AG04449 (cell line): ENCODE measurements at regions not wholly inside any gene's neighbourhood (a gene's known extent, or its start where the extent isn't known, plus 50 kb on each side); places are given as distances from the start of the nearest gene placed in this dataset.

ENCODE experiments used
- CTCF ChIA-PET: fragments of 350-600 bp; formaldehyde crosslinking; extraction: SDS; loops from one replicate; lab custom pipeline; 2021; ENCODE audit warnings: antibody characterized with exemption; lab: Yijun Ruan, JAX
- POLR2A ChIA-PET: fragments of 400-600, 350-600 bp; formaldehyde crosslinking; extraction: SDS; loops from one replicate; lab custom pipeline; 2020; ENCODE audit warnings: antibody characterized with exemption, inconsistent platforms; lab: Yijun Ruan, JAX
- DNase-seq: peaks from one replicate; pipeline ENCODE4 v3.0.0-alpha.2; 2010; ENCODE audit warnings: low read depth, low spot score
- H3K4me3 ChIP-seq: 2 replicates; pipeline ENCODE4 v1.5.1; 2011; ENCODE audit warnings: low read depth, mild to moderate bottlenecking, control low read depth, low read length
- TF ChIP-seq, protein P1 (sequence below): IDR thresholded peaks from one replicate; pipeline ENCODE4 v1.5.1; 2011; ENCODE audit warnings: mild to moderate bottlenecking, moderate library complexity, low read length, control low read depth, inconsistent platforms; ENCODE audit not compliant: insufficient read depth; ENCODE audit errors: missing control alignments

DNA sequence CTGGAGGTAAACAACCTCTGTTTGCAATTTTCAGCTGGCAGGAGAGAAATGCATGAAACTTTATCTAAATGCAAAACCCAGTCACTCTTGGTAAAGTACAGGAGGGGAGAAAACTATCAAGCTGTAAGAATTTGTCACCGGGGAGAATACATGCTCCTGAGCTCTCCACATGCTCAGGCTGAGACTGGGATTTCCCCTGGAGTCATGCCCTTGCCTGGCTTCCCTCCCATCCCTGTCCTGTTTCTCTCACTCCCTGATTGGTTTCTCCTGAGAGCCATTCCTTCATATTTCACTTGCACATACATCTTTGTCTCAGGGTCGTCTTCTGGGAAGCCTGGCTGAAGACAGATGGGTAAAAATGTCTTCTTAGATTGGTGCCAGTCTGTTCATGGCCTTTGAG lies 52.9 kb upstream of the SPATS2L start:
- CTCF ChIA-PET: interaction anchor here (1.1 kb wide), 1 partner anchor 450 kb away, joined by 3 read pairs; no protein-coding TSS in a partner anchor
- POLR2A ChIA-PET: no interaction called here
- no peak overlapping the region for H3K4me3 ChIP-seq
- peak; percentile 36 for DNase-seq
- TF ChIP-seq, protein P1, sequence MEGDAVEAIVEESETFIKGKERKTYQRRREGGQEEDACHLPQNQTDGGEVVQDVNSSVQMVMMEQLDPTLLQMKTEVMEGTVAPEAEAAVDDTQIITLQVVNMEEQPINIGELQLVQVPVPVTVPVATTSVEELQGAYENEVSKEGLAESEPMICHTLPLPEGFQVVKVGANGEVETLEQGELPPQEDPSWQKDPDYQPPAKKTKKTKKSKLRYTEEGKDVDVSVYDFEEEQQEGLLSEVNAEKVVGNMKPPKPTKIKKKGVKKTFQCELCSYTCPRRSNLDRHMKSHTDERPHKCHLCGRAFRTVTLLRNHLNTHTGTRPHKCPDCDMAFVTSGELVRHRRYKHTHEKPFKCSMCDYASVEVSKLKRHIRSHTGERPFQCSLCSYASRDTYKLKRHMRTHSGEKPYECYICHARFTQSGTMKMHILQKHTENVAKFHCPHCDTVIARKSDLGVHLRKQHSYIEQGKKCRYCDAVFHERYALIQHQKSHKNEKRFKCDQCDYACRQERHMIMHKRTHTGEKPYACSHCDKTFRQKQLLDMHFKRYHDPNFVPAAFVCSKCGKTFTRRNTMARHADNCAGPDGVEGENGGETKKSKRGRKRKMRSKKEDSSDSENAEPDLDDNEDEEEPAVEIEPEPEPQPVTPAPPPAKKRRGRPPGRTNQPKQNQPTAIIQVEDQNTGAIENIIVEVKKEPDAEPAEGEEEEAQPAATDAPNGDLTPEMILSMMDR: no peak

DNA sequence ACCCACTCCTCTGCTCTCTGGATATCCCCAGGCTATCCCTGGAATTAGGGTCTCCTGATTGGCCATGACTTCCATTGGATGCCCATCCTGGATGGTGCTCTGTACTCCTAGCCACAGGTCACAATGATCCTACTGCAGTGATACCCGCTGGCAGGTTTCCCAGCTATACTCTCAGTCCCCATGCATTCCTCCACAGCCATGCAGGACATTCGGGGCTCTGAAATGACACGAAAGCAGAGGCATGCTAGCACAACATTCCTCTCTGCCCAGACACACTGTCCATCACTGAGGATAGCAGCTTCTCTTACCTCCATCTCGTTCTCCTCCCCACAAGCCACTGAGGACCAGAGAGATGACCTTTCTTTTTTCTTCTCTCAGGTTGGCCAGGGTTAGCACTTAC lies 51.7 kb upstream of the SPATS2L start:
- H3K4me3 ChIP-seq: no peak overlapping the region
- TF ChIP-seq, protein P1: no peak
- no peak for DNase-seq
- ChIA-PET CTCF (no interaction called here), POLR2A (no interaction called here)

DNA sequence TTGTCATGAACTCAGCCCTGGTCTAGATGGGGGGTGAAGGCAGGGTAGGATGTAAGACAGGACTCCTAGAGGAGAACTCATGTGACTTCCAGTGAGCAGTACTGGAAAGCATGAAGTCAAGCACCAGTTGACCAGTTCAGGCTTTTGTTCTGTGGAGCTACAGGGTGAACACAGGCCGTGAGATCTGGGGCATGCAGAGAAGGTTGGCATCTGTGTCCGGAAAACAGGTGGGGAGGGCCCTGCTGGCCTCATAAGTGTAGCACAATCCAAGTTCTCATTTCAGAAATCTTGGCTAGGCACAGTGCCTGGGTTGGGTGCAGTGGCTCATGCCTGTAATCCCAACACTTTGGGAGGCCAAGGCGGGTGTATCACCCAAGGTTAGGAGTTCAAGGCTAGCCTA lies 50.9 kb upstream of the SPATS2L start:
- ChIA-PET POLR2A (no interaction called here), CTCF (interaction anchor here (0.6 to 1.0 kb wide), 2 partner anchors 213 to 270 kb away, joined by 3 to 4 read pairs; no protein-coding TSS in a partner anchor)
- DNase-seq: no peak
- no peak overlapping the region for H3K4me3 ChIP-seq
- TF ChIP-seq, protein P1: no peak
